NCI-H1092 (cell line): ENCODE measurements at regions not wholly inside any gene's neighbourhood (a gene's known extent, or its start where the extent isn't known, plus 50 kb on each side); places are given as distances from the start of the nearest gene placed in this dataset.
"Not testable (repeated sequence)": the region's sequence is repeated elsewhere in the genome, so short reads cannot be mapped to it uniquely, and the experiment has no call there.

ENCODE experiments used
- DNase-seq: peaks from one replicate; lab custom pipeline; 2025; lab: John Stamatoyannopoulos, UW

GRCh38 chr14:106327234-106327633 is 800.9 kb downstream of the TMEM121 start:
- no peak for DNase-seq

DNA sequence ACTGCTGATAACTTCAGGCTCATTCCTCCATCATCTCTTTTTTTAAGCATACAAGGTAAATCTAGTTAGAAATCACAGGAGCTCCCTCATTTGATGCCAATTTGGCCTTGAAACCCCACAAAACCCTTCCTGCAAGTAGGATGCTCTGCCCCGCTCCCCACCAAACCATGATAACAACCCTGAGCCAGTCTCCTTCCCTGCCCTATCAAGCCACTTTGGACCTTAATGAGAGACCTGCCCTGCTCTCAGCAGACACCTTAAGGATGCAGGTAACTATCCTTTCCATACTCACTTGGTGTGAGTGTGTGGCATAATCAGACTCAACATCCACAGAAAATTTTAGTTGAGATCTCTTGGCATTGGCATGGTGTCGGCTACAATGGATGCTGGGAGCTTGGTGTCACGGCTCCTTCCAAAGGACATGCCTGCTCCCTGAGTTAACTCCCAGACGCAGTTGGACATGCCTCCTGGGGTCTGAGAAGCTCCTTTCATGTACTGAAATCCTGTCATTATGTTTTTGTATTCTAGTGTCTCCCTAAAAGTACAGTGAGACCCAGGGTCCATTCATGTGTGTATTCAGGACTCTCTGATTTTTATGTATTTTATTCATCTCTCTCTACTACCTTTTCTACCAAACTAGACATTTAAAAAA is 801.4 kb downstream of the TMEM121 start:
- not testable (repeated sequence) for DNase-seq

DNA sequence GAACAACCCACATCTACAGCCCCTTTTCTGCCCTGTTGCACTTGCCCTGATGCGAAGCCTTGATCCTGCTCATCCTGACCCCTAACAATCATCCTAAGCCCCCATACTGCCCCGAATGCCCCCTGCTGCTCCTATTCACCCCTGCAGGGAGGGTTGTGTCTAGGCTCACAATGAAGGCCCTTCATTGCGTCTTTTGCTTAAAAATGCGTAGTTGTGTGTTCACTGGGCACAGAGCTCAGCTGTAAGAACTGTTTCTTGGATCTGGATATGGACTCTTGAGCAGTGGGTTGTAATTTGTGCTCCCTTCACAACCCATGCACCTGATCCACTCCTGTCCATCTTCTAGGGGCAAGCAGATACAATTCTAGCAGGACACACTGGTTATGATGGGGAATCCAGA is 802.9 kb downstream of the TMEM121 start:
- DNase-seq: not testable (repeated sequence)

DNA sequence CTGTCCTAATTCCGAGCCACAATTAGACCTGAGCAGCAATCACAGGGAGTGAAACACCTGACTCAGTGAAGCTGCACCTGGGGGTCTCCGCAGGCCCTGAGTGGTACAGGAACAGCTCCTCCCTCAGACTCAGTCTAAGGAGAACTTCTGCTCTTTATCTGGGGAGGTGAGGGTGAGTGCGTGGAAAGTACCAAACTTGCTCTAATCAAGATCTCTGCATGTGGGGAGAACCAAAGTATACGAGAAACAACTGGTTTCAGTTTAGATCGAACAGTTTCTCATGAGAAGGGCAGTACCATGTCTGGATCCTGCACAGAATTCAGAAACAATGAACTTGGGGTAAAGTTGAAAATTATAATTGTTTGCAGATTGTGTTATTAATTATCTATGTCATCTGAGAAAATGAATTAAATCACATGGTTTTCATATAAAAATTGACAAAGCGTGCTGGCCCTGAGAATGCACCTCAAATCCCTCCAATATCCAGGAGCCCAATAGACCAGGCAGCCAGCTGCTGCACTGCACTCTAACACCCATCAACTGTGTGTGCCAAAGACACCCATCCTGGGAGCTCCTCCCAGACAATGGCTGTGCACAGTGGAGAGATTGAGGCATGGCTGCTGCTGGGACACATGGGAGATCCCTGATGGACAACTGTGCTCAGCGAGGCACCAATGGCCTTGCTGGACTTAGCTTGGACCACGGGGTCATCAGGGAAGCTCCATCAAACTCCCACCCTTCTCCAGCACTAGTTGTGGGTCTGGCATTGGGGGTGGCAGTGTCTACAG is 803.8 kb downstream of the TMEM121 start:
- DNase-seq: not testable (repeated sequence)

DNA sequence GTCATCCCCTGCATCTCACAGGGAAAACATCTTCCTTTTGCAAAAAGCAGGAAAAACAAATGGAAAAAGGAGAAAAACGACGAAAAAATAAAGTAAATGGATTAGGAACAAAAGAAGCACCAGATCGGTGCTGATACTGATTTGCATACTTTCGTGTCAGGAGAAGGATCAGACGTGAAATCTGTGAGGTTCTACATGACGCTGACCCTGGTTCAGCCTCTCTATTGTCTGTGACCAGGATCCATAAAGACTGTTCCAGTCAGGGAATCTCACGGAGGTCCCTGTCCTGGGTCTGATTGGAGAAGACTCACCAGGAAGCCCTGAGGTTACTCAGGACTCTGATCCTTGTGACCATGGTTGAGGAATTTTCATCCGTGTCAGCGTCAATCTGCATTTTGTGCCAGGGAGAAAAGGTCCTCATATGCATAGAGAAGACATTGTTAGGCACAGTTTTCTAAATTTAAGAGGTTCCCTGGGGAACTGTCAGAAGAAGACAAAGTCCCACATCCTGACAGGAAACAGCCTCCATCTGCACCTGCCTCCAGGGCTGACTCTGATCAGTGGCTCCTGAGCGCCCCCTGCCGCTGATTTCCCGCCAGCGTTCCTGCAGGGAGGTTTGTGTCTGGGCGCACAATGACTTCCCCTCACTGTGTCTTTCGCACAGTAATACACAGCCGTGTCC is 808.2 kb downstream of the TMEM121 start:
- not testable (repeated sequence) for DNase-seq

GRCh38 chr14:106335110-106335429 is 808.7 kb downstream of the TMEM121 start:
- not testable (repeated sequence) for DNase-seq

- DNase-seq: not testable (repeated sequence)
These were observed 812.4 kb downstream of the TMEM121 start for GRCh38 chr14:106338775-106339174.

- DNase-seq: not testable (repeated sequence)
These were observed 814.3 kb downstream of the TMEM121 start for GRCh38 chr14:106340658-106341057.

DNA sequence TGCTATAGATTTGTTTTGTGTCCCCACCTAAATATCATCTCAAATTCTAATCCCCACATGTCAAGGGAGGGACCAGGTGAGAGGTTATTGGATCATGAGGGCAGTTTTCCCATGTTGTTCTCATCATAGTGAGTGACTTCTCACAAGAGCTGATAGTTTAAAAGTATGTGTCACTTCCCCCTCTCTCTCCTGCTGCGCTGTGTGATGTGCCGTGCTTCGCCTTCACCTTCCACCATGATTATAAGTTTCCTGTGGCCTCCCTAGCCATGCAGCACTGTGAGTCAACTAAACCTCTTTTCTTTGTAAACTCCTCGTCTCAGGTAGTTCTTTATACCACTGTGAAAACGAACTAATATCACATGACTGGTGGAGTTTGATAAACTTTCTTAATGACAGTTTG is 814.8 kb downstream of the TMEM121 start:
- DNase-seq: not testable (repeated sequence)

GRCh38 chr14:106343626-106344025 is 817.2 kb downstream of the TMEM121 start:
- DNase-seq: no peak

- not testable (repeated sequence) for DNase-seq
These were observed 817.8 kb downstream of the TMEM121 start for GRCh38 chr14:106344065-106344614.

DNA sequence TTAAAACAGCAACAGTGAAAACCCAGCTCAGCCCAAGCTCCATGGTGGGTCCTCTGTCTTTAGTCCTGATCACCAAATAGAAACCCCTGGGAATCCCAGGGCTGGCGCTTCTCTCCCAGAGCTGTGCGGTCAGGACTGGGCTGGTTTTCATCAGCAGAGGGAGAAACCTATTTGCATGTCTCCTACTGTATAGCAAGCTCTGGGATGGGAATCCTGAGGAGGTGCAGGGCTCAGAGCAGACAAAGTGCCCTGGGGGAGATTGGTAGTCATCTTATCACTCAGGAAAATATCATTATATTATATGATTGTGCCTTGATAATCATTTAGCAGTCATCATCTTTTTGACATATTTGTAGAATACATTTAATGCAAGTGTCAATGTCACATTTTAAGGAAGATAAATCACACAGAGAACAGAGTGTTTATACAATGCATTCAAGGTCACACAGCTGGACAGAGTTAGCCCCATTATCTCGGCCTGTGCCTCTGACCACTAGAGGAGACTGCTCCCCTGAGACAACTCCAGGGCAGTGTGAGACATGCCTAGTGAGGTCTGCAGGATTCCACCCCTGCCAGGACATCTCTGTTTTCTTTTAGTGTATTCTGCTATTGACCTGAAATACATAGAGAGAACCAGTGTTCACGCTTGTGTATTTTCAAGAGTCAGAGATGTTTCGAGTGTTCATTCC is 818.6 kb downstream of the TMEM121 start:
- DNase-seq: not testable (repeated sequence)

DNA sequence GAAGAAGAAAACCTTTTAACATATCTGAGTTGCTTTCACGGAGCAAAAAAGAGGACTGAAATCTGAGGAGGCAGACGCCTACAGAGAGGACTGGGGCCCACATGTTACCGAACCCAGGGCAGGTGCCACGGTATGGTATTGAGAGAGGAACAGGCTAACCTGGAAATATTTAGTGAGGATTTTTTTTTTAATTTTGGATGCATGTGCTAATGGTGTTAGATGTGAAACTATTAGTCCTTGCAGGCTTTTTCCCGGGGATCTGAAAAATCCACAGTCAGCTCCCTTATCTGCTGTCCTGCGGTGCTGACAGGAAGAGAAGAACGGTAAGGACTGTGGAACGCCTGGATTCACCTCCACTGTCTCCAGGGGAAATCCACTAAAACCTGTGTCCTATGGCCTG is 819.7 kb downstream of the TMEM121 start:
- DNase-seq: no peak

GRCh38 chr14:106346534-106347290 is 820.3 kb downstream of the TMEM121 start:
- no peak for DNase-seq

GRCh38 chr14:106347291-106347778 is 821.0 kb downstream of the TMEM121 start:
- DNase-seq: no peak

- DNase-seq: no peak
These were observed 821.7 kb downstream of the TMEM121 start for GRCh38 chr14:106347890-106348755.

DNA sequence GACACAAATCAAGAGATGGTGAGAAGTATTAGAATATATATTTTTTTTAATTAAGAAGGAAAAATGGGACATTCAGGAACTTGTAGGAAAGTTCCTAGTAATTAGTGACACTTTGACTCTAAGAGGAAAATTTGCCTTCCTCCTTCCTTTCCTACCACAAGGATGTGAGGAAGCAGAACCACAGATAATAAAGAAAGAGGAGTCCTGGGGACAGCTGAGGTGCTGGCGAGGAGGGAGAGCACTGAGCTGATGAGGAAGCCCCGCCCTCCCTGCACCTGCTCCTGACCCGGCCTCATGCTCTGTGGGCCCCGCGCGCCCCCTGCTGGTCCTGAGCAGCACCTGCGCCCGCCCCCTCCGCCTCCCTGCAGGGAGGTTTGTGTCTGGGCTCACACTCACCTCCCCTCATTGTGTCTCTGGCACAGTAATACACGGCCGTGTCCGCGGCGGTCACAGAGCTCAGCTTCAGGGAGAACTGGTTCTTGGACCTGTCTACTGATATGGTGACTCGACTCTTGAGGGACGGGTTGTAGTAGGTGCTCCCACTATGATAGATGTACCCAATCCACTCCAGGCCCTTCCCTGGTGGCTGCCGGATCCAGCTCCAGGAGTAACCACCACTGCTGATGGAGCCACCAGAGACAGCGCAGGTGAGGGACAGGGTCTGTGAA is 822.6 kb downstream of the TMEM121 start:
- DNase-seq: not testable (repeated sequence)

DNA sequence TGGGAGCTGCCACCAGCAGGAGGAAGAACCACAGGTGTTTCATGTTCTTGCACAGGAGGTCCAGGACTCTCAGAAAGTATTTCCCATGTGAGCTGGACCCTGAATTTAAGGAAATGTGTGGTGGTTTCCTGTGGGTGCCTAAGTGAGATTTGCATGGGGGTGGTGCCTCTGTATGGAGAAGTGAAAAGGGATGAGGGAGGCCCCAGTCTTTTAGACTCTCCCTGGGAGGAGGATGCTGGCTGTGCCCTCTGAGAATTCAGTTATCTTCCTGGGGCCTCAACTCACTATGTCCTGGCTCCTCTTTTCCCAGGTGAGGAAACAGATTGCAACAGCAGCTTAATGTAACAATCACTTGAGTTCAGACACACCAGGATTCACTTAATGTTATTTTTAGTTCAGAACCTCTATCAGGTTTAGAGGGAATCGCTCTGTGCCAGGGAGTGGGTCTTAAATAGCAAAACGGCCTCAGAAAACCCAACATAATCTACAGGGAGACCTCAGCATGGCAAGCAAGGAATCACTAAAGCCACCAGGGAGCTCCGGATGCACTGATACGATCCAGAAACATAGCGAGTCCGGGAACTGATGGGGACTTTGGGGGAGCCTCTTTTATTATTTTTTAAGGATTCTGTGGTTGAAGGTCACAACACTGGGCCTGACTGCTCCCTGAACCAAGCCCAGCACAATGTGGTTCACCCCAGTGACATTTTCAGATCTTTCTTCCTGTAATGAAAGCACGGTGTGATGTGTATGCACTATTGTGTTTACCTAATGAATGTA is 823.5 kb downstream of the TMEM121 start:
- DNase-seq: not testable (repeated sequence)
